ENCODE measurements at regions not wholly inside any gene's neighbourhood (a gene's known extent, or its start where the extent isn't known, plus 50 kb on each side); places are given as distances from the start of the nearest gene placed in this dataset.

- H3K9ac ChIP-seq (ENCODE audit: insufficient read depth in 1 of 2, low read depth in 2 of 2, low read length in 2 of 2) = no peak overlapping the region
- H3K4me1 ChIP-seq (replicated peaks in 1 of 2; ENCODE audit: control insufficient read depth in 2 of 2, insufficient read depth in 2 of 2, low read length in 2 of 2) = no peaks in the 10 kb centered on the region
- intact Hi-C loops (cut with micrococcal nuclease) (no loop called here), in situ Hi-C loops (cut with MboI) (no loop called here)
- no peak overlapping the region for H3K4me3 ChIP-seq
- CTCF ChIA-PET (ENCODE audit: low intra/inter-chr PET ratio) = no interaction called here
- no peak for FAIRE-seq
- H3K9me3 ChIP-seq (replicated peaks; ENCODE audit: control insufficient read depth, insufficient read depth, low read depth, low read length) = no peaks in the 10 kb centered on the region; the same call in 1 of the 2 replicates
- no peaks in the 10 kb centered on the region for H3K9me1 ChIP-seq (ENCODE audit: control insufficient read depth, insufficient read depth, low read length)
- H3K27me3 ChIP-seq (ENCODE audit: control insufficient read depth in 2 of 2, insufficient read depth in 2 of 2, low read length in 2 of 2) = no peaks in the 10 kb centered on the region
- H3K79me2 ChIP-seq (ENCODE audit: control insufficient read depth, insufficient read depth, low read length) = no peaks in the 10 kb centered on the region
- DNase-seq (ENCODE audit: extremely low read depth in 1 of 4, low spot score in 3 of 4) = no peak
- H2AFZ ChIP-seq (ENCODE audit: low read depth, low read length) = no peak overlapping the region
- H4K20me1 ChIP-seq (replicated peaks; ENCODE audit: control insufficient read depth, insufficient read depth, low read length) = no peaks in the 10 kb centered on the region
- no peak for TF ChIP-seq NR1H2 (CRISPR knock-in tag; IDR thresholded peaks at IDR 0.05)
- no peak for TF ChIP-seq ATF6 (CRISPR knock-in tag; IDR thresholded peaks at IDR 0.05)
- TF ChIP-seq PML (IDR thresholded peaks at IDR 0.05; ENCODE audit: low read length) = no peak
- TF ChIP-seq, protein P1, sequence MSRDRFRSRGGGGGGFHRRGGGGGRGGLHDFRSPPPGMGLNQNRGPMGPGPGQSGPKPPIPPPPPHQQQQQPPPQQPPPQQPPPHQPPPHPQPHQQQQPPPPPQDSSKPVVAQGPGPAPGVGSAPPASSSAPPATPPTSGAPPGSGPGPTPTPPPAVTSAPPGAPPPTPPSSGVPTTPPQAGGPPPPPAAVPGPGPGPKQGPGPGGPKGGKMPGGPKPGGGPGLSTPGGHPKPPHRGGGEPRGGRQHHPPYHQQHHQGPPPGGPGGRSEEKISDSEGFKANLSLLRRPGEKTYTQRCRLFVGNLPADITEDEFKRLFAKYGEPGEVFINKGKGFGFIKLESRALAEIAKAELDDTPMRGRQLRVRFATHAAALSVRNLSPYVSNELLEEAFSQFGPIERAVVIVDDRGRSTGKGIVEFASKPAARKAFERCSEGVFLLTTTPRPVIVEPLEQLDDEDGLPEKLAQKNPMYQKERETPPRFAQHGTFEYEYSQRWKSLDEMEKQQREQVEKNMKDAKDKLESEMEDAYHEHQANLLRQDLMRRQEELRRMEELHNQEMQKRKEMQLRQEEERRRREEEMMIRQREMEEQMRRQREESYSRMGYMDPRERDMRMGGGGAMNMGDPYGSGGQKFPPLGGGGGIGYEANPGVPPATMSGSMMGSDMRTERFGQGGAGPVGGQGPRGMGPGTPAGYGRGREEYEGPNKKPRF (IDR thresholded peaks at IDR 0.05; ENCODE audit: low read depth, low read length) = no peak
- TF ChIP-seq MTA2 (IDR thresholded peaks at IDR 0.05; ENCODE audit: low read depth) = no peak
- no peak for TF ChIP-seq ZNF785 (CRISPR knock-in tag; IDR thresholded peaks at IDR 0.05)
- no peak for TF ChIP-seq ZNF140 (CRISPR knock-in tag; IDR thresholded peaks at IDR 0.05)
- TF ChIP-seq ZNF384 (IDR thresholded peaks at IDR 0.05; ENCODE audit: low read depth, low read length) = no peak
- no peak for TF ChIP-seq DPF2 (IDR thresholded peaks at IDR 0.05)
- no peak for TF ChIP-seq EGR1 (conservative IDR thresholded peaks at IDR 0.05)
- 0% methylated on average over 1 of the region's 1 CpG for WGBS (ENCODE audit: insufficient coverage, low coverage, missing lambda C conversion rate)
- H3K27ac ChIP-seq (ENCODE audit: extremely low read depth, low read depth, low read length) = no peak overlapping the region
- POLR2A ChIA-PET = no interaction called here
- no peaks in the 10 kb centered on the region for H3K36me3 ChIP-seq (ENCODE audit: control insufficient read depth, insufficient read depth, low read length)
- no TSS peak for BruUV-seq (replicated peaks)
- no peak overlapping the region for H3K4me2 ChIP-seq (ENCODE audit: insufficient read depth, low read length)
- no peak for ATAC-seq
Measured at GRCh38 chr5:113971454-113971853, 390.4 kb upstream of the KCNN2 start.
